ENCODE measurements at regions not wholly inside any gene's neighbourhood (a gene's known extent, or its start where the extent isn't known, plus 50 kb on each side); places are given as distances from the start of the nearest gene placed in this dataset.

DNA sequence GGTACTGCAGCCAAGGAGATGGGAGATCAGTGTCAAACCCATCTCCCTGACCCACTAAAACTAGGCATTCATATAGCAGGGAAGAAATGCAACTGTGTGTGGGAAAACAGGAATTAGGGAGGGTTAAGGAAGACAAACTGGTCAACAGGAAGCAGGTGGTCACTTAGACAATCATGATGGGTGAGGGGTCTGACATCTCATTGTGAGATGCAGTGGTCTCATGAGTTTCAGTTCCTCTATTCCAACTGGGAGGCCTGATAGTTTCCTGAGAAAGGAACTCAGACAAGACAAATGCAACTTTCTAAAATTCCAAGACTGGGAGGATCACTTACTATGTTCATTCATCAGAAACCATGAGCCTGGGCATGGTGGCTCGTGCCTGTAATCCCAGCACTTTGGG, 361.4 kb upstream of the C16orf82 start:
- no peak for TF ChIP-seq POLR2A (IDR thresholded peaks at IDR 0.05)
- TF ChIP-seq, protein P1, sequence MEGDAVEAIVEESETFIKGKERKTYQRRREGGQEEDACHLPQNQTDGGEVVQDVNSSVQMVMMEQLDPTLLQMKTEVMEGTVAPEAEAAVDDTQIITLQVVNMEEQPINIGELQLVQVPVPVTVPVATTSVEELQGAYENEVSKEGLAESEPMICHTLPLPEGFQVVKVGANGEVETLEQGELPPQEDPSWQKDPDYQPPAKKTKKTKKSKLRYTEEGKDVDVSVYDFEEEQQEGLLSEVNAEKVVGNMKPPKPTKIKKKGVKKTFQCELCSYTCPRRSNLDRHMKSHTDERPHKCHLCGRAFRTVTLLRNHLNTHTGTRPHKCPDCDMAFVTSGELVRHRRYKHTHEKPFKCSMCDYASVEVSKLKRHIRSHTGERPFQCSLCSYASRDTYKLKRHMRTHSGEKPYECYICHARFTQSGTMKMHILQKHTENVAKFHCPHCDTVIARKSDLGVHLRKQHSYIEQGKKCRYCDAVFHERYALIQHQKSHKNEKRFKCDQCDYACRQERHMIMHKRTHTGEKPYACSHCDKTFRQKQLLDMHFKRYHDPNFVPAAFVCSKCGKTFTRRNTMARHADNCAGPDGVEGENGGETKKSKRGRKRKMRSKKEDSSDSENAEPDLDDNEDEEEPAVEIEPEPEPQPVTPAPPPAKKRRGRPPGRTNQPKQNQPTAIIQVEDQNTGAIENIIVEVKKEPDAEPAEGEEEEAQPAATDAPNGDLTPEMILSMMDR (IDR thresholded peaks at IDR 0.05), result no peak
